WTC11 (cell line): ENCODE measurements at regions not wholly inside any gene's neighbourhood (a gene's known extent, or its start where the extent isn't known, plus 50 kb on each side); places are given as distances from the start of the nearest gene placed in this dataset.

Experiments used
- ATAC-seq: fragments of 200-7000 bp; cut with Tn5 transposase; 2 replicates; pipeline ENCODE4 v1.10.0; 2021; ENCODE audit warnings: mild to moderate bottlenecking, moderate library complexity
- CTCF ChIA-PET: fragments of 300-600 bp; sonication (Branson Sonifier 250); formaldehyde crosslinking; loops from one replicate; lab custom pipeline; 2021; ENCODE audit warnings: antibody characterized with exemption; lab: Charles Lee
- POLR2A ChIA-PET: fragments of 350-600 bp; sonication (Branson Sonifier 250); formaldehyde crosslinking; loops from one replicate; lab custom pipeline; 2021; ENCODE audit warnings: antibody characterized with exemption; lab: Charles Lee
- DNase-seq: peaks from one replicate; pipeline ENCODE4 v3.0.0; 2021; ENCODE audit warnings: low spot score
- H3K27ac Mint-ChIP-seq: 2 replicates; pipeline ENCODE4 v1.8.0; 2021; ENCODE audit warnings: mixed read lengths
- H3K27me3 Mint-ChIP-seq: 2 replicates; pipeline ENCODE4 v1.8.0; 2021; ENCODE audit warnings: low read depth, mild to moderate bottlenecking, moderate library complexity, mixed read lengths
- H3K36me3 Mint-ChIP-seq: 2 replicates; pipeline ENCODE4 v1.8.0; 2021; ENCODE audit warnings: mixed read lengths
- H3K4me1 Mint-ChIP-seq: 2 replicates; pipeline ENCODE4 v1.8.0; 2022; ENCODE audit warnings: mixed read lengths
- H3K4me3 Mint-ChIP-seq: 2 replicates; pipeline ENCODE4 v1.8.0; 2021; ENCODE audit warnings: mild to moderate bottlenecking, moderate library complexity, mixed read lengths
- H3K9me3 Mint-ChIP-seq: 2 replicates; pipeline ENCODE4 v1.8.0; 2021; ENCODE audit warnings: mixed read lengths
- ATF1 ChIP-seq: sonication (generic); formaldehyde crosslinking; IDR thresholded peaks from 2 replicates; pipeline ENCODE4 v1.8.1; 2023; ENCODE audit warnings: mild to moderate bottlenecking, moderate library complexity, missing genetic modification reagents
- ATF2 ChIP-seq: sonication (generic); formaldehyde crosslinking; IDR thresholded peaks from 2 replicates; pipeline ENCODE4 v1.8.1; 2022; ENCODE audit warnings: low read depth, missing genetic modification reagents, borderline replicate concordance
- CDX4 ChIP-seq: fragments of 250-450 bp; sonication (Bioruptor Pico); IDR thresholded peaks from 2 replicates; pipeline ENCODE4 v1.9.0; 2021; ENCODE audit warnings: moderate library complexity, mild to moderate bottlenecking, inconsistent platforms, borderline replicate concordance
- CREB1 ChIP-seq: sonication (generic); formaldehyde crosslinking; IDR thresholded peaks from 2 replicates; pipeline ENCODE4 v1.8.0; 2023; ENCODE audit warnings: mild to moderate bottlenecking, missing genetic modification reagents
- CREM ChIP-seq: sonication (generic); formaldehyde crosslinking; IDR thresholded peaks from 2 replicates; pipeline ENCODE4 v1.8.1; 2022; ENCODE audit warnings: mild to moderate bottlenecking, missing genetic modification reagents, moderate library complexity
- E2F4 ChIP-seq: sonication (generic); formaldehyde crosslinking; IDR thresholded peaks from 2 replicates; pipeline ENCODE4 v1.8.1; 2022; ENCODE audit warnings: low read depth, mild to moderate bottlenecking, moderate library complexity, missing genetic modification reagents, borderline replicate concordance
- ELF4 ChIP-seq: sonication (generic); formaldehyde crosslinking; IDR thresholded peaks from 2 replicates; pipeline ENCODE4 v1.8.1; 2022; ENCODE audit warnings: low read depth, mild to moderate bottlenecking, moderate library complexity, missing genetic modification reagents
- ETV6 ChIP-seq: sonication (generic); formaldehyde crosslinking; IDR thresholded peaks from 2 replicates; pipeline ENCODE4 v1.8.1; 2022; ENCODE audit warnings: mild to moderate bottlenecking, missing genetic modification reagents
- FOXJ3 ChIP-seq: sonication (generic); formaldehyde crosslinking; IDR thresholded peaks from 2 replicates; pipeline ENCODE4 v1.9.0; 2021; ENCODE audit warnings: missing genetic modification reagents, mild to moderate bottlenecking, borderline replicate concordance
- FOXK1 ChIP-seq: sonication (generic); formaldehyde crosslinking; IDR thresholded peaks from 2 replicates; pipeline ENCODE4 v1.8.0; 2022; ENCODE audit warnings: mild to moderate bottlenecking, moderate library complexity, missing genetic modification reagents
- GABPB1 ChIP-seq: sonication (generic); formaldehyde crosslinking; IDR thresholded peaks from 2 replicates; pipeline ENCODE4 v1.8.1; 2023; ENCODE audit warnings: mild to moderate bottlenecking, missing genetic modification reagents
- JAZF1 ChIP-seq: fragments of 250-450 bp; sonication (Bioruptor Pico); IDR thresholded peaks from 2 replicates; pipeline ENCODE4 v1.9.0; 2021; ENCODE audit warnings: moderate library complexity, mild to moderate bottlenecking, inconsistent platforms
- NFE2L1 ChIP-seq: sonication (generic); formaldehyde crosslinking; IDR thresholded peaks from 2 replicates; pipeline ENCODE4 v1.8.1; 2023; ENCODE audit warnings: missing genetic modification reagents
- NR1H2 ChIP-seq: sonication (generic); formaldehyde crosslinking; IDR thresholded peaks from 2 replicates; pipeline ENCODE4 v1.9.0; 2021; ENCODE audit warnings: mild to moderate bottlenecking, moderate library complexity, missing genetic modification reagents
- NR3C1 ChIP-seq: sonication (generic); formaldehyde crosslinking; conservative IDR thresholded peaks from 2 replicates; pipeline ENCODE4 v1.8.1; 2023; ENCODE audit warnings: low read depth, mild to moderate bottlenecking, missing genetic modification reagents
- TEAD1 ChIP-seq: sonication (generic); formaldehyde crosslinking; IDR thresholded peaks from 2 replicates; pipeline ENCODE4 v1.8.0; 2022; ENCODE audit warnings: mild to moderate bottlenecking, missing genetic modification reagents
- TEAD4 ChIP-seq: sonication (generic); formaldehyde crosslinking; IDR thresholded peaks from 2 replicates; pipeline ENCODE4 v1.8.0; 2022; ENCODE audit warnings: mild to moderate bottlenecking, missing genetic modification reagents
- ZBTB43 ChIP-seq: sonication (generic); formaldehyde crosslinking; IDR thresholded peaks from 2 replicates; pipeline ENCODE4 v1.8.1; 2023; ENCODE audit warnings: mild to moderate bottlenecking, missing genetic modification reagents
- ZMAT4 ChIP-seq: fragments of 250-450 bp; sonication (Bioruptor Pico); IDR thresholded peaks from 2 replicates; pipeline ENCODE4 v1.9.0; 2021; ENCODE audit warnings: mild to moderate bottlenecking
- ZNF232 ChIP-seq: sonication (generic); formaldehyde crosslinking; IDR thresholded peaks from 2 replicates; pipeline ENCODE4 v1.8.0; 2022; ENCODE audit warnings: mild to moderate bottlenecking, missing genetic modification reagents
- ZNF281 ChIP-seq: sonication (generic); formaldehyde crosslinking; IDR thresholded peaks from 2 replicates; pipeline ENCODE4 v1.8.0; 2023; ENCODE audit warnings: mild to moderate bottlenecking, missing genetic modification reagents
- ZNF317 ChIP-seq: sonication (generic); formaldehyde crosslinking; IDR thresholded peaks from 2 replicates; pipeline ENCODE4 v1.8.1; 2023; ENCODE audit warnings: low read depth, mild to moderate bottlenecking, moderate library complexity, missing genetic modification reagents, borderline replicate concordance
- ZNF396 ChIP-seq: fragments of 250-450 bp; sonication (Bioruptor Pico); IDR thresholded peaks from 2 replicates; pipeline ENCODE4 v1.8.0; 2021; ENCODE audit warnings: mild to moderate bottlenecking, moderate library complexity, borderline replicate concordance
- ZNF512 ChIP-seq: sonication (generic); formaldehyde crosslinking; IDR thresholded peaks from 2 replicates; pipeline ENCODE4 v1.8.1; 2022; ENCODE audit warnings: missing genetic modification reagents, borderline replicate concordance

GRCh38 chr4:117014236-117014635, 71.1 kb downstream of the TRAM1L1 start:
- peaks cover 3% of the 10 kb centered on the region; the same call in 1 of the 2 replicates for H3K9me3 Mint-ChIP-seq
- TF ChIP-seq FOXK1 (CRISPR knock-in tag) (no peak), JAZF1 (CRISPR knock-in tag) (no peak), TEAD1 (no peak), NFE2L1 (CRISPR knock-in tag) (no peak), ZNF317 (CRISPR knock-in tag) (no peak), ZMAT4 (CRISPR knock-in tag) (no peak)
- TF ChIP-seq, all 79 proteins: peak for 0
- H3K27me3 Mint-ChIP-seq: no peaks in the 10 kb centered on the region
- no peak for DNase-seq
- POLR2A ChIA-PET: no interaction called here
- H3K4me3 Mint-ChIP-seq: no peak overlapping the region
- no peaks in the 10 kb centered on the region for H3K4me1 Mint-ChIP-seq
- no peak for ATAC-seq
- CTCF ChIA-PET: no interaction called here
- no peak overlapping the region for H3K27ac Mint-ChIP-seq
- H3K36me3 Mint-ChIP-seq: no peaks in the 10 kb centered on the region

- peaks cover 3% of the 10 kb centered on the region; the same call in 1 of the 2 replicates for H3K9me3 Mint-ChIP-seq
- DNase-seq (no peak), ATAC-seq (no peak)
- no peaks in the 10 kb centered on the region for H3K36me3 Mint-ChIP-seq
- ChIA-PET CTCF (no interaction called here), POLR2A (no interaction called here)
- no peaks in the 10 kb centered on the region for H3K27me3 Mint-ChIP-seq
- no peak overlapping the region for H3K27ac Mint-ChIP-seq
- H3K4me1 Mint-ChIP-seq: peaks cover 10% of the 10 kb centered on the region
- no peak overlapping the region for H3K4me3 Mint-ChIP-seq
- TF ChIP-seq ETV6 (no peak), ZNF396 (no peak), ZNF512 (CRISPR knock-in tag) (no peak), GABPB1 (CRISPR knock-in tag) (no peak), CREB1 (CRISPR knock-in tag) (no peak), ZNF232 (CRISPR knock-in tag) (no peak), TEAD4 (CRISPR knock-in tag) (no peak), NR1H2 (CRISPR knock-in tag) (no peak), ELF4 (CRISPR knock-in tag) (no peak), ATF1 (CRISPR knock-in tag) (no peak), ZNF281 (no peak), FOXJ3 (no peak)
Measured at GRCh38 chr4:117010671-117011070, 74.7 kb downstream of the TRAM1L1 start.

- H3K9me3 Mint-ChIP-seq: peaks cover 4% of the 10 kb centered on the region
- DNase-seq: no peak
- CTCF ChIA-PET: no interaction called here
- H3K27ac Mint-ChIP-seq: no peak overlapping the region
- ATAC-seq: no peak
- H3K27me3 Mint-ChIP-seq: no peaks in the 10 kb centered on the region
- no peak overlapping the region for H3K4me3 Mint-ChIP-seq
- H3K36me3 Mint-ChIP-seq: no peaks in the 10 kb centered on the region
- POLR2A ChIA-PET: no interaction called here
- H3K4me1 Mint-ChIP-seq: peaks cover 2% of the 10 kb centered on the region
- TF ChIP-seq ATF2 (CRISPR knock-in tag) (no peak), NR3C1 (CRISPR knock-in tag) (no peak), CREM (CRISPR knock-in tag) (no peak), ZBTB43 (CRISPR knock-in tag) (no peak), GABPB1 (CRISPR knock-in tag) (no peak), E2F4 (no peak), TEAD4 (CRISPR knock-in tag) (no peak), CDX4 (no peak)
Measured at GRCh38 chr4:117001077-117001476, 84.3 kb downstream of the TRAM1L1 start.
